PC-9 (cell line): ENCODE measurements at regions not wholly inside any gene's neighbourhood (a gene's known extent, or its start where the extent isn't known, plus 50 kb on each side); places are given as distances from the start of the nearest gene placed in this dataset.

ENCODE experiments used
- BruUV-seq: library from RNA; stranded (reverse); fragments of 400-500 nt; replicated peaks from 2 replicates; lab custom pipeline; 2021; lab: Mats Ljungman, UMichigan
- CTCF ChIA-PET: fragments of 300-600 bp; sonication (Branson Sonifier 250); formaldehyde crosslinking; loops from one replicate; lab custom pipeline; 2022; ENCODE audit warnings: antibody characterized with exemption; lab: Charles Lee
- POLR2A ChIA-PET: fragments of 300-600 bp; sonication (Branson Sonifier 250); formaldehyde crosslinking; loops from one replicate; lab custom pipeline; 2022; ENCODE audit warnings: antibody characterized with exemption; ENCODE audit not compliant: unreplicated experiment; lab: Charles Lee
- DNase-seq, 2 experiments: peaks; one replicate each; pipeline versions ENCODE4 v3.0.0 to v3.0.0-alpha.2; 2015 to 2022; ENCODE audit warnings: mixed read lengths in 1 of 2
- H2AFZ ChIP-seq: fragments of 200-600 bp; sonication (generic); 2 replicates; pipeline ENCODE4 v1.8.1; 2017; ENCODE audit warnings: antibody characterized with exemption
- H3F3A ChIP-seq: fragments of 200-600 bp; sonication (generic); 2 replicates; pipeline ENCODE4 v1.8.1; 2017; ENCODE audit warnings: antibody characterized with exemption, mild to moderate bottlenecking, low read depth; ENCODE audit not compliant: insufficient read depth
- H3K27ac ChIP-seq: fragments of 200-600 bp; sonication (generic); 2 replicates; pipeline ENCODE4 v1.6.1; 2016; ENCODE audit warnings: mixed run types
- H3K27me3 ChIP-seq: fragments of 200-600 bp; sonication (generic); 2 replicates; pipeline ENCODE4 v1.6.1; 2016; ENCODE audit warnings: low read depth, mixed run types; ENCODE audit not compliant: insufficient read depth
- H3K36me3 ChIP-seq: fragments of 200-600 bp; sonication (generic); 2 replicates; pipeline ENCODE4 v1.6.1; 2016; ENCODE audit warnings: low read depth, mixed run types
- H3K4me1 ChIP-seq: fragments of 200-600 bp; sonication (generic); replicated peaks from 2 replicates; pipeline ENCODE4 v1.6.1; 2016; ENCODE audit warnings: mixed run types; ENCODE audit not compliant: insufficient read depth
- H3K4me2 ChIP-seq: fragments of 200-600 bp; sonication (generic); 2 replicates; pipeline ENCODE4 v1.6.1; 2017; ENCODE audit warnings: mixed run types
- H3K4me3 ChIP-seq: fragments of 200-600 bp; sonication (generic); 2 replicates; pipeline ENCODE4 v1.6.1; 2016; ENCODE audit warnings: mixed run types
- H3K79me2 ChIP-seq: fragments of 200-600 bp; sonication (generic); 2 replicates; pipeline ENCODE4 v1.6.1; 2017; ENCODE audit warnings: low read depth, mixed run types
- H3K9me2 ChIP-seq: fragments of 200-600 bp; sonication (generic); 2 replicates; pipeline ENCODE4 v1.8.1; 2017; ENCODE audit warnings: mild to moderate bottlenecking; ENCODE audit not compliant: insufficient read depth
- H3K9me3 ChIP-seq: fragments of 200-600 bp; sonication (generic); 2 replicates; pipeline ENCODE4 v1.8.1; 2016; ENCODE audit warnings: low read depth; ENCODE audit not compliant: insufficient read depth
- H4K20me1 ChIP-seq: fragments of 200-600 bp; sonication (generic); 2 replicates; pipeline ENCODE4 v1.8.1; 2017; ENCODE audit not compliant: insufficient read depth
- EZH2 ChIP-seq: fragments of 200-600 bp; sonication (generic); IDR thresholded peaks from 2 replicates; pipeline ENCODE4 v1.8.0; 2017; ENCODE audit warnings: antibody characterized with exemption, low read depth
- intact Hi-C: fragments of 100-400 bp; cut with micrococcal nuclease; formaldehyde crosslinking; loops from one replicate; pipeline ENCODE4 v1.10.0; 2022; ENCODE audit not compliant: unreplicated experiment
- TF ChIP-seq, protein P1 (sequence below): fragments of 200-600 bp; sonication (generic); conservative IDR thresholded peaks from 2 replicates; pipeline ENCODE4 v1.6.1; 2017; ENCODE audit warnings: mixed run types, antibody characterized with exemption, mild to moderate bottlenecking, moderate library complexity

DNA sequence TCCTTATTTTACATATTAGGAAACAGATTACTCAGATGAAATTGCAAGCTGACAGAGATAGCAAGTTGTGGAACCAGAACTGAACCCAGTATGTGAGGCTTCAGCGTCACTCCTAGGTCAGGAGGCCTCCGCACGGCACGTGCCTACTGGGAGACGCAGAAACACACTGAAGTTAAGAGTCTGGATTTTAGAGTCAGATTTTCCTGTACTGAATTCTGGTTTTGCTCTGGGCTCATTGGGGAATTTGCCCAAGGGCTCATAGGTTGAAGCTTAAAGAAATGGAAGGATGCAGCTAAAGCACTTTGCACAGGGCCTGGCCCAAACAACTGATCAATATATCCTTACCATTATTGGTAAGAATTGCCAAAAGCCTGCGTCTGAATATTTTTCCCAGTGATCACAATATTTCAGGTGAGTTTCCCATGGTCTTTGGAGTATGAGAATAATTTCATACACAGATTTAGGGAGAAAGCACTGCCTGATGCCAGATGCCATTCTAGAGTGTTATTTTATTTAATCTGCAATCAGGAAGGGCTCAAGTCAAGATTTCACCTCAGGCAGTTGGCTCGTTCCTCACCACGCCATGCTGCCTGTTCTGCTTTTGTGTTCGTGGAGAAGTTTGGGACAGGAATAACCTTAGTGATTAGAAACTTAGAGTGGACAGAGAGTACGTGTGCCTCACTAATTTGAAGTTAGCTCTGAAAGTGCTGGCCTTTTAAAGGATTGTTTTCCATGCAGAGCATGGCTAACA, 331.9 kb downstream of the MYCN start:
- no peaks in the 10 kb centered on the region for H3K27me3 ChIP-seq
- TF ChIP-seq, protein P1, sequence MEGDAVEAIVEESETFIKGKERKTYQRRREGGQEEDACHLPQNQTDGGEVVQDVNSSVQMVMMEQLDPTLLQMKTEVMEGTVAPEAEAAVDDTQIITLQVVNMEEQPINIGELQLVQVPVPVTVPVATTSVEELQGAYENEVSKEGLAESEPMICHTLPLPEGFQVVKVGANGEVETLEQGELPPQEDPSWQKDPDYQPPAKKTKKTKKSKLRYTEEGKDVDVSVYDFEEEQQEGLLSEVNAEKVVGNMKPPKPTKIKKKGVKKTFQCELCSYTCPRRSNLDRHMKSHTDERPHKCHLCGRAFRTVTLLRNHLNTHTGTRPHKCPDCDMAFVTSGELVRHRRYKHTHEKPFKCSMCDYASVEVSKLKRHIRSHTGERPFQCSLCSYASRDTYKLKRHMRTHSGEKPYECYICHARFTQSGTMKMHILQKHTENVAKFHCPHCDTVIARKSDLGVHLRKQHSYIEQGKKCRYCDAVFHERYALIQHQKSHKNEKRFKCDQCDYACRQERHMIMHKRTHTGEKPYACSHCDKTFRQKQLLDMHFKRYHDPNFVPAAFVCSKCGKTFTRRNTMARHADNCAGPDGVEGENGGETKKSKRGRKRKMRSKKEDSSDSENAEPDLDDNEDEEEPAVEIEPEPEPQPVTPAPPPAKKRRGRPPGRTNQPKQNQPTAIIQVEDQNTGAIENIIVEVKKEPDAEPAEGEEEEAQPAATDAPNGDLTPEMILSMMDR = no peak
- TF ChIP-seq EZH2 = no peak
- no peaks in the 10 kb centered on the region for H3K9me2 ChIP-seq
- no TSS peak for BruUV-seq
- H3K79me2 ChIP-seq = no peaks in the 10 kb centered on the region
- ChIA-PET POLR2A (no interaction called here), CTCF (no interaction called here)
- no peaks in the 10 kb centered on the region for H3F3A ChIP-seq
- no peaks in the 10 kb centered on the region for H3K36me3 ChIP-seq
- H4K20me1 ChIP-seq = no peaks in the 10 kb centered on the region
- DNase-seq = no peak
- no peaks in the 10 kb centered on the region for H3K4me1 ChIP-seq
- no peaks in the 10 kb centered on the region for H3K9me3 ChIP-seq
- H2AFZ ChIP-seq = no peak overlapping the region
- H3K27ac ChIP-seq = no peak overlapping the region
- H3K4me2 ChIP-seq = no peak overlapping the region
- H3K4me3 ChIP-seq = no peak overlapping the region
- intact Hi-C loops = no loop called here

DNA sequence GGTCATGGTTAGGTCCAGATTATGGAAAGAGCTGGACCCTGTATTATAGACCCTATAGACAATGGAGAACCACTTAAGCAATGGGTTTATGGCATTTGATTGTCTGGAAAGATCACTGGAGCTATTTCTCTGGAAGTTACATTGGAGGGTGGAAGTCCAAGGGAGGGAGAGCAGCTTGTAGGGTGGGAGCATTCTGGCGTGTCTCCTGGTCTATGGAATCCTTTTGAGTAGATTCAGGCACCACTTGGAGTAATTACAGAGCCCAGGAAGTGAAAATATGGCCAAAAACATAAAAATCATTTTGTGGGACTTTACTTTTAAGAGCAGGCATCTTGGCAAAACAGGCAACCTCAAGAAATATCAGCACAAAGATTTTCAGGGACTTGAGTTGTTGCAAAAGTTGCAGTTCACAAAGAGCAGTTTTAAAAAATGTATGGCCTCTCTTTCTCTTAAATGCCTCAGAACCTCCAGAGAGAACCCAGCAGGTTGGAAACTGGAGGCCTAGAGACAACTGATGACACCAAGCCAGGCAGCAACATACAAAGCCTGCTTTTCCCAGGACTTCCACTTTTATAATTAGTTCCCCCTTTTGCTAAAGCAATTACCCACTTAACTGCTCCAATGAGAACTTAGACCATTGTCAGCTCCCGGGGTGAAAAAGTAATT, 331.0 kb downstream of the MYCN start:
- Histone ChIP-seq H3K4me2 (no peak overlapping the region), H3K4me1 (no peaks in the 10 kb centered on the region), H2AFZ (no peak overlapping the region), H3K36me3 (no peaks in the 10 kb centered on the region), H3K79me2 (no peaks in the 10 kb centered on the region), H3K9me3 (no peaks in the 10 kb centered on the region), H3K27me3 (no peaks in the 10 kb centered on the region), H3K9me2 (no peaks in the 10 kb centered on the region), H4K20me1 (no peaks in the 10 kb centered on the region), H3K4me3 (no peak overlapping the region), H3F3A (no peaks in the 10 kb centered on the region), H3K27ac (no peak overlapping the region)
- no TSS peak for BruUV-seq
- no peak for TF ChIP-seq EZH2
- TF ChIP-seq, protein P1 = no peak
- ChIA-PET POLR2A (no interaction called here), CTCF (no interaction called here)
- intact Hi-C loops = no loop called here
- no peak for DNase-seq

DNA sequence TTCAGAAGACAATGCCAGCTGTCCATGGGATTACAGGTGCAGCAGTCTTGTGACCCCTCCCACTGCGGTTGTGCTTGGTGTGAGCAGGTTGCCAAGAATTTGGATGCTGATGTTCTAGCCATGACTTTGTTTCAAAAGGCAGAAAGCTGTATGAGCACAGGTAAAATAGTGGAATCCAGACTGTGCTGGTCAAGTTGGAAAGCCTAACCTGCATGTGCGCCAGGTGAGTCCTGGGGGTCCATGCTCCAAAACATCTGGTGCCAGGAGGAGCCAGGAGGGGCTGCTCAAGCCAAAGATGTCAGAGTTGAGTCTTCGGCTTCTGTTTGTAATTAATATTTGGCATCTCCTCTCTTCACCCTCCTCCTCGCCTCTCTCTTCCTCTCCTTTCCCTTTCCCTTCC, 330.1 kb downstream of the MYCN start:
- DNase-seq = no peak

More for the DNA sequence above, 330.1 kb downstream of the MYCN start:
- Histone ChIP-seq H2AFZ (no peak overlapping the region), H3K36me3 (no peaks in the 10 kb centered on the region), H3K27me3 (no peaks in the 10 kb centered on the region), H3F3A (no peaks in the 10 kb centered on the region), H3K4me2 (no peak overlapping the region), H3K4me1 (no peaks in the 10 kb centered on the region), H3K79me2 (no peaks in the 10 kb centered on the region), H3K27ac (no peak overlapping the region), H3K9me2 (no peaks in the 10 kb centered on the region), H3K9me3 (no peaks in the 10 kb centered on the region), H3K4me3 (no peak overlapping the region), H4K20me1 (no peaks in the 10 kb centered on the region)
- no TSS peak for BruUV-seq
- ChIA-PET CTCF (no interaction called here), POLR2A (no interaction called here)
- TF ChIP-seq, protein P1 = no peak
- no peak for TF ChIP-seq EZH2
- intact Hi-C loops = no loop called here
